Neural progenitor cell (in vitro differentiated cells): ENCODE measurements at regions not wholly inside any gene's neighbourhood (a gene's known extent, or its start where the extent isn't known, plus 50 kb on each side); places are given as distances from the start of the nearest gene placed in this dataset.
"Not testable (repeated sequence)": the region's sequence is repeated elsewhere in the genome, so short reads cannot be mapped to it uniquely, and the experiment has no call there.

ENCODE experiments used
- CTCF ChIP-seq: fragments of 200-600 bp; sonication (generic); IDR thresholded peaks from 2 replicates; pipeline ENCODE4 v1.5.1; 2017; ENCODE audit warnings: antibody characterized with exemption, mild to moderate bottlenecking
- EZH2phosphoT487 ChIP-seq: fragments of 200-600 bp; sonication (generic); IDR thresholded peaks from 2 replicates; pipeline ENCODE4 v1.6.1; 2017; ENCODE audit warnings: antibody characterized with exemption

GRCh38 chr16:18192389-18192788, 144.1 kb downstream of the NPIPA8 start:
- not testable (repeated sequence) for TF ChIP-seq CTCF, EZH2phosphoT487
